T-helper 1 cell treated with Interleukin-12 subunit alpha and Interleukin-12 subunit beta and Interleukin-4 antibody, amounts not matched to agents 30 μg/mL and 1 μg/mL, for 36 hours (primary cell): ENCODE measurements at regions not wholly inside any gene's neighbourhood (a gene's known extent, or its start where the extent isn't known, plus 50 kb on each side); places are given as distances from the start of the nearest gene placed in this dataset.
"Not testable (repeated sequence)": the region's sequence is repeated elsewhere in the genome, so short reads cannot be mapped to it uniquely, and the experiment has no call there.

Experiments
- H3K27ac Mint-ChIP-seq: one replicate; pipeline ENCODE4 v1.8.0; 2021; ENCODE audit warnings: mild to moderate bottlenecking, mixed read lengths
- H3K27me3 Mint-ChIP-seq: one replicate; pipeline ENCODE4 v1.8.0; 2021; ENCODE audit warnings: low read depth, mixed read lengths
- H3K36me3 Mint-ChIP-seq: one replicate; pipeline ENCODE4 v1.8.0; 2021; ENCODE audit warnings: low read depth, mixed read lengths
- H3K4me1 Mint-ChIP-seq: one replicate; pipeline ENCODE4 v1.8.0; 2021; ENCODE audit warnings: low read depth, mixed read lengths
- H3K4me3 Mint-ChIP-seq: one replicate; pipeline ENCODE4 v1.8.0; 2021; ENCODE audit warnings: mild to moderate bottlenecking, moderate library complexity, mixed read lengths
- H3K9me3 Mint-ChIP-seq: one replicate; pipeline ENCODE4 v1.8.0; 2021; ENCODE audit warnings: mixed read lengths

DNA sequence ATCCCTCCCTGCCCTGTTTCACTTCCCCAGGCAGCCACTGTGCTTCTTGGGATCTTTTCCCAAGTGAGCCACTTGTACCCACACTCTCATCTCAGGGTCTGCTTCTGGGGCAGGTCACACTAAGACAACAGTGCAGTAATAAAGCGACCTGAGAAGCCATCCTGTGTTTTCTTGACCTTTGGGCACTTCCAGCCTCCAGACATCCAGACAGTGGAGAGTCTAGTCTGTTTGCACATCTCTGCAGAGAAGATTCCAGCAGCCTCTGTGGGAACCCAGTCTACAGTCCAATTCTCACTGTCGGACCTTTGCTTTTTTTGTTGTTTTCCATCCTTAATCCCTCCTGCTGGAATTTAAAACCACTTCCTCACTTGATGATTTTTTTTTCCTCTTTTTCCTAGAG lies 50.3 kb upstream of the ATP6AP2 start:
- no peaks in the 10 kb centered on the region for H3K4me1 Mint-ChIP-seq
- H3K4me3 Mint-ChIP-seq, result no peak overlapping the region
- no peaks in the 10 kb centered on the region for H3K9me3 Mint-ChIP-seq
- H3K27me3 Mint-ChIP-seq, result peaks cover 5% of the 10 kb centered on the region
- H3K36me3 Mint-ChIP-seq, result no peaks in the 10 kb centered on the region
- no peak overlapping the region for H3K27ac Mint-ChIP-seq

DNA sequence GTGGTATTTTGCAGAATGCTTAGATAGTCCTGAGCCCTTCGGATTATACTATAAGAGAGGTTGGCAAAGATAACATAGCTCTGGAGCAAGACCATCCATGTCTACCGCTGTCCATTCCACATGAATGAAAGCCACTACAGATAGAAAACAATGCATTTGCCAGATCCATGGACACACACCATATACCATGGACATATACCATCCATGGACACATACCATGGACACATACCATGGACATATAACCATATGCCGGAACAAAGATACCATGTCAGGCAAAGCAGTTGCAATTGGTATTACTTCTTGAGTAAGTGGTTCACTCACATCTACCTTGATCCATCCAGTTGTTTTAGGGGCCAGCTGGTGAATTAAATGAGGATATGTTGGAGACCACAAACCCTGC lies 53.2 kb upstream of the ATP6AP2 start:
- H3K27ac Mint-ChIP-seq, result no peak overlapping the region
- H3K27me3 Mint-ChIP-seq, result no peaks in the 10 kb centered on the region
- H3K4me3 Mint-ChIP-seq, result no peak overlapping the region
- H3K9me3 Mint-ChIP-seq, result no peaks in the 10 kb centered on the region
- H3K36me3 Mint-ChIP-seq, result no peaks in the 10 kb centered on the region
- H3K4me1 Mint-ChIP-seq, result no peaks in the 10 kb centered on the region

DNA sequence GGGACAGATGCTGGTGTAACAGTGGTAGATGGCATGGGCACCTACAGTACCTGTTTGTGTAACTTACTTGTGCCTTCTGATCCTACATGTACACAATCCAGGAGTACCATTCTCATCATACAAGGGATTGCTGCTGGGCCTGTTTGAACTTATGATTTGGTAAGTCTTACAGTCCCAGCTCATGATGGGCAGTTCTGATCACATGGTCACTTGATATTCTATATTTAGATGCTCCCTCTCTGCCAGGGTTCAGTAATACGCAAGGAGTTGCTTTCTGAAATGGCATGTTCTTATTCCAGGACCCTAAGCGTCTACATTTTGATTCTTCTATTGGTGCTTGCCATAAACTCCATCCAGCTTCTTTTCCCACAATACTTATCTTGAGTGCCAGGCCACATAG lies 54.4 kb upstream of the ATP6AP2 start:
- Mint-ChIP-seq H3K4me3 (no peak overlapping the region), H3K4me1 (no peaks in the 10 kb centered on the region), H3K36me3 (no peaks in the 10 kb centered on the region), H3K9me3 (no peaks in the 10 kb centered on the region), H3K27me3 (no peaks in the 10 kb centered on the region), H3K27ac (no peak overlapping the region)

DNA sequence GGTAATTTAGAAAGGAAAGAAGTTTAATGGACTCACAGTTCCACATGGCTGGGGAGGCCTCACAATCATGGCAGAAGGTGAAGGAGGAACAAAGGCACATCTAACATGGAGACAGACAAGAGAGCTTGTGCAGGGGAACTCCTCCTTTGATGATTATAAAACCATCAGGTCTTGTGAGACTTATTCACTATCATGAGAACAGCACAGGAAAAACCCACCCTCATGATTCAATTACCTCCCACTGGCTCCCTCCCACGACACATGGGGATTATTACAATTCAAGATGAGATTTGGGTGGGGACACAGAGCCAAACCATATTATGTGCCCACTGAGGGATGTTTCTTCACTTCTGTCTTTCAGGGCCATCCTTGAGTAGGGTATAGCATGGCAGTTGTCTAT lies 54.9 kb upstream of the ATP6AP2 start:
- not testable (repeated sequence) for H3K27me3 Mint-ChIP-seq, H3K4me3 Mint-ChIP-seq, H3K9me3 Mint-ChIP-seq, H3K27ac Mint-ChIP-seq, H3K4me1 Mint-ChIP-seq, H3K36me3 Mint-ChIP-seq

DNA sequence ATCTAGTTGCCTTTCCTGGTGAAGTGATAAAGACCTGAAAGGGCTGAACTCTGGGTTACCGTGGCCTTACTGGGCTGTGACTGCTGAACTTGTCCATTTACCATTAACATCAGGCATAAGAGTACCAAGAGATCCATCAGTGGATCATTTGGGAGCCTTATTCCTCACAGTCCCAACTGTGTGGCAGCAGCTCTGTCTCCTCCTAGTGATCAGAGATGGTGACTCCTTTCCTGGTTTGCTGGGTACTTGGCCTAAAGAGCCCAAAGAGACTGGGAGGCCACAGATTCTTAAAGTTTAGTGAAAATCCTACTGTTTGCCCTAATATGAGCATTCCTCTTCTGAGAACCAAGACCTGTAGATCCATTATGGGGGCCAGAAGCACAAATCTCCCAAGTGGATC lies 56.3 kb upstream of the ATP6AP2 start:
- Mint-ChIP-seq H3K27me3 (no peaks in the 10 kb centered on the region), H3K4me3 (no peak overlapping the region), H3K4me1 (no peaks in the 10 kb centered on the region), H3K36me3 (no peaks in the 10 kb centered on the region), H3K9me3 (no peaks in the 10 kb centered on the region), H3K27ac (no peak overlapping the region)

DNA sequence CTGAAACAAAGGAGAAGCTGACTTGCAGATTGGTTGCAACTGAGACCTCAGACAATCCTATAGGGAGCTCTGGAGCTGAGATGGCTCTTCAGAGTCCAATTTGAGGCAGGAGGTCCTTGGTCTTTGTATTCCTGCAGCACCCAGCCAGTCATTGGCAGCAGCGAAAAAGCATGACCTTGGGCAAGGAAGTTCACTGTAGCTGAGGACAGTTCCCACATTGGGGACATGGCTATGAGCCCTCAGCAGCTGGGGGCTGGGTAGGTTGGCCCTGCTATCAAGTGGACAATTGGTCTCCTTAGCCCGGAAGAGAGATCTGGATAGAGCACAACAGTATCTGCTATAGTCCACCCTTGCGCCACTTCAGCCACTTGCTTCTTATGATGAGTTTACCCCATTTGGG lies 56.9 kb upstream of the ATP6AP2 start:
- Mint-ChIP-seq H3K27ac (no peak overlapping the region), H3K4me1 (no peaks in the 10 kb centered on the region), H3K4me3 (no peak overlapping the region), H3K27me3 (no peaks in the 10 kb centered on the region), H3K9me3 (no peaks in the 10 kb centered on the region), H3K36me3 (no peaks in the 10 kb centered on the region)

DNA sequence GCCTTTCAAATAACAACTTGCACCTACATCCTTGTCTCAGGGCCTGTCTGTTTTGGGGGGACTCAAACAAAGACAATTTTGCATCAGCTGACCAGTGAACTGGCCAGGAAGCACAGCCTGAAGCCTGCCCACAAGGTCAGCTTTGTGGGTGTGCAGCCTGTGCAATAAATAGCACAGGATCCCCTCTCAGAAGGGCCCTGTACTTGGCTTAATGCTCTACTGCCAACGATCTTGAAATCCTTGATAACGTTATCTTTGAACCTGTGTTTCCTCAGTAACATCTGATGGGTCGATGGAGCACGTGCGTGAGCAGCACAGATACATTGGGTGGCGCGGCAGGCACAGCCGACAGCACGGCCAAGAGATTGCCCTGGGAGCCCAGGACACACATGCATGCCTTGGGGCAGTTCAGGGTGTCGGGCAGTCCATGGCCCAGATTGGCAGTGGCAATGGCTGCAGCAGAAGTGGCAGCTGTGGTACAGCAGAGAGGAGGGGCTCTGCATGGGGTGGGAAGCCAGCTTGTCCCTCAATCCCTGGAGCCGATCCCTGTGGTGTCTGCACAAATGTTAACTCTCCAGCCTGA lies 58.8 kb upstream of the ATP6AP2 start:
- no peaks in the 10 kb centered on the region for H3K4me1 Mint-ChIP-seq
- H3K9me3 Mint-ChIP-seq, result no peaks in the 10 kb centered on the region
- no peaks in the 10 kb centered on the region for H3K27me3 Mint-ChIP-seq
- H3K36me3 Mint-ChIP-seq, result no peaks in the 10 kb centered on the region
- H3K27ac Mint-ChIP-seq, result no peak overlapping the region
- no peak overlapping the region for H3K4me3 Mint-ChIP-seq

DNA sequence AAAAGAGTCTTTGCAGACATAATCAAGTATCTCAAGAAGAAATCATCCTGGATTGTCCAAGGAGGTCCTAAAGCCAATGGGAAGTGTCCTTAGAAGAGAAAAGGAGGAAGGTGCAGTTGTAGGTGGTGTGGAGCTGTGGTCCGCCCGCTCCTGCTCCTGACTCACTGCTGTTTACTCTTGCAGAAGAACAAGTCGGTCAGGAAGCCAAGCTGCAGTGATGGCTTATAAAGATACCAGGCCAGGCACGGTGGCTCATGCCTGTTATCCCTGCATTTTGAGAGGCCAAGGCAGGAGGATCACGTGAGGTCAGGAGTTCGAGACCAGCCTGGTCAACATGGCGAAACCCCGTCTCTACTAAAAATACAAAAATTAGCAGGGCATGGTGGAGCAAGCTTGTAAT lies 66.4 kb upstream of the ATP6AP2 start:
- Mint-ChIP-seq H3K9me3 (no peaks in the 10 kb centered on the region), H3K4me3 (no peak overlapping the region), H3K27ac (no peak overlapping the region), H3K27me3 (no peaks in the 10 kb centered on the region), H3K4me1 (no peaks in the 10 kb centered on the region), H3K36me3 (no peaks in the 10 kb centered on the region)

DNA sequence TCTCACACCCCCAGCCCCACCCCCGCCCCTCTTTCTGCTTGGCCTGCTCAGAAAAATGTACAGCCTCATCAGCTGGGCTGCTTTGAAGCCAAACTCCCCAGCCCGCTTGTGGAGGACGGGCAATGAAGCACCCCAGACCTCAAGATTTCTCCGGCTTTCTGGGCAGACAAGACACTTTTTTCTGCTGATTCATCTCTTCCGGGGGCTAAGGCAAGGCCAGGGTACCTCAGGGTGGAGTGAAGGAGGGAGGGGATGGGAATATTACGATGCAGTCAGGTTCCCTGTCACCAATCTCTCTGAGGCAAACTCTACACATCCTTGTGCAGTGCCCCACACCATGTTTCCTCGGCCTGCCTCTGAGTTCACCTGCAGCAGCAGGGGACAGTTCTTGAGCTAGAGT lies 66.9 kb upstream of the ATP6AP2 start:
- H3K27ac Mint-ChIP-seq, result no peak overlapping the region
- H3K27me3 Mint-ChIP-seq, result no peaks in the 10 kb centered on the region
- no peaks in the 10 kb centered on the region for H3K36me3 Mint-ChIP-seq
- no peaks in the 10 kb centered on the region for H3K4me1 Mint-ChIP-seq
- H3K4me3 Mint-ChIP-seq, result no peak overlapping the region
- H3K9me3 Mint-ChIP-seq, result no peaks in the 10 kb centered on the region

DNA sequence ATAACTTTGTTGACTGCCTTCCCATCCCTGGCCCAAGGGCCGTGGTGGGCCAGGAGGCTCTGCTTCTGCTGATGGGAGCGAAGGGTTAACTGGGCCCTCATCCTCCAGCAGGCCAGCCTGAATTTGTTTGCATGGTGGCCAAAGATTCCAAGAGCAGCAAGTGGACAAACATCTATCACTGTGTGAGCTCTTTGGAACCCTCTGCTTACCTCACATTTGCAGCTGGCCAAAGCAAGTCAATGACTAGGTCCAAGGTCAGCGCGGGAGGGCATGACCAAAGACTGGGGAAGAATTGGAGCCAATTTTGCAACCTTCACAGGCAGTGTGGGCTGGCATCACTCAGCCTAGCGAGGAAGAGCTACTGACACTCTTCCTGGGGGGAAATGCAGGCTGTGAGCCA lies 67.8 kb upstream of the ATP6AP2 start:
- Mint-ChIP-seq H3K9me3 (no peaks in the 10 kb centered on the region), H3K36me3 (no peaks in the 10 kb centered on the region), H3K4me3 (no peak overlapping the region), H3K27me3 (no peaks in the 10 kb centered on the region), H3K4me1 (no peaks in the 10 kb centered on the region), H3K27ac (no peak overlapping the region)

DNA sequence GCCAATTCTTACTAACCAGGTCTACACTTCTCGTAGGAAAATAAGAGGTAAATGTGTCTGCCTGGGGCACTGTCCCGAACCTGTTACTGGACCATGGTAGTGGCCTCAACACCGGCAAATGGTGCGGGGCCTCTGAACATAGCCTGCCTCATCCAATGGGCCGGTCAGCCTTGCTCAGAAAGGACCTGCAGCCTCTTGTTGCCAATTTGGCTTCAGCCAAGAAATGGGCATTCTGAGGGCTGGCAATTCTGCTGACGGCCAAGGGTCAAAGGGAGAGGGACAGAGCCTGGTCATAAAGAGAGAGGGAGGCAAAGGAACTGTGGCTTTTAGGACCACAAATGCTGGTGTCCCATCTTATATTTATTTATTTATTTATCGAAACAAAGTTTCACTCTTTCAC lies 69.5 kb upstream of the ATP6AP2 start:
- Mint-ChIP-seq H3K27me3 (no peaks in the 10 kb centered on the region), H3K27ac (no peak overlapping the region), H3K4me3 (no peak overlapping the region), H3K36me3 (no peaks in the 10 kb centered on the region), H3K9me3 (no peaks in the 10 kb centered on the region), H3K4me1 (no peaks in the 10 kb centered on the region)

DNA sequence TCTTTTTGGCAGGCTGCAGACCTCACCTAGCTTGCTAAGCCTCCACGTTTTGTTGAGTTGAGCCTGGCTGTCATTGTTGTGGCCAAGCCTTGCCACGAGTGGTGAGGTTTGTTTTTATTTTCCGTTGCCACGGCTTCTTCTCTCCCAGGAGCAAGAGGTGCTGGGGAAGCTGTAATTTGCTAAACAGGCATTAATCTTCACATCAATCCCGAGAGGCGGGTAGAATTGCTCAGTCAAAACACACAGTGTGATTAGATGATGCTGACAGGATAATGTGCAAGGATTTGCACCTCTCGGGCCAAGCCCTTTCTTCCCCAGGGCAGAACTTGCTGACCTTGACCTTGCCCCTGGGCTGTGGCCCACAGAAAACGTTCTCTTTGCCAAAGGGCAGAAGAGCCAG lies 72.2 kb upstream of the ATP6AP2 start:
- Mint-ChIP-seq H3K4me3 (no peak overlapping the region), H3K36me3 (no peaks in the 10 kb centered on the region), H3K27me3 (no peaks in the 10 kb centered on the region), H3K9me3 (no peaks in the 10 kb centered on the region), H3K27ac (no peak overlapping the region), H3K4me1 (no peaks in the 10 kb centered on the region)

DNA sequence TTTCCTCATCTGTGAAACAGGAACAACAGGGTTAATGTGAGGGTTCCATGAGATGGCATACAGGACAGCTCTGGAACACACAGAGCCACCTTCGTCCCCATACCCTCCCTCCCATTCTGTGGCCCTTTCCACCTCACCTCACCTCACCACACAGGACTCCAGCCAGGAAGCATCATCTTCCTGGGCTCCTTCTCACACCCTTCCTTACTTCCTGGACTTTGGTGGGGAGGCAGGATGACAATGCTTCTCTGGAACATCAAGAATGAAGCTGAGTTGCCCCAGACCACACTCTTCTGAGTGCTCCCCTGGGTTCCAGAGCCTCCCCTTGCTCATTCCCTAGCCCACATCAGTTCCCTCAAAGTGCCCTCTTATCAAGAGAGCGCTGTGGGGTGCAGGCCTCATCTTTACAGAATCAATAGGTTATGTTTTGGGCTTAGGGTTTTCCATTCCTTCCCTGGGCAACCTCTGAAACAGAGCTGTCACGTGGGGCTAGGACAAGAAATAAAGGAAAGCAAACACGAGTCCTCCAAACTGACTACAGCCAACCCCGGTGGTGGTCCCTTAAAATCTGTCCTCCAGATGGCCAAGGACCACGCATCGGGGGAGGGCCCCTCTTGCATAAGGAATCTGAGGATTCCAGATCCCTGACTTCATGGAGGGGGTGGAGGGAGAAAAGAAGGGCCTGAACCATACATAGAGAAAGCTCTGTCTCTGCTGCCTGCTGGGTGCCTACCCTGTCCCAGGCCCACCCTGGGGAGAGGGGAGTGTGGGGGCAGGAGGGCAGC lies 74.4 kb upstream of the ATP6AP2 start:
- H3K27ac Mint-ChIP-seq, result no peak overlapping the region
- no peaks in the 10 kb centered on the region for H3K27me3 Mint-ChIP-seq
- H3K9me3 Mint-ChIP-seq, result no peaks in the 10 kb centered on the region
- H3K4me1 Mint-ChIP-seq, result no peaks in the 10 kb centered on the region
- H3K4me3 Mint-ChIP-seq, result no peak overlapping the region
- no peaks in the 10 kb centered on the region for H3K36me3 Mint-ChIP-seq

DNA sequence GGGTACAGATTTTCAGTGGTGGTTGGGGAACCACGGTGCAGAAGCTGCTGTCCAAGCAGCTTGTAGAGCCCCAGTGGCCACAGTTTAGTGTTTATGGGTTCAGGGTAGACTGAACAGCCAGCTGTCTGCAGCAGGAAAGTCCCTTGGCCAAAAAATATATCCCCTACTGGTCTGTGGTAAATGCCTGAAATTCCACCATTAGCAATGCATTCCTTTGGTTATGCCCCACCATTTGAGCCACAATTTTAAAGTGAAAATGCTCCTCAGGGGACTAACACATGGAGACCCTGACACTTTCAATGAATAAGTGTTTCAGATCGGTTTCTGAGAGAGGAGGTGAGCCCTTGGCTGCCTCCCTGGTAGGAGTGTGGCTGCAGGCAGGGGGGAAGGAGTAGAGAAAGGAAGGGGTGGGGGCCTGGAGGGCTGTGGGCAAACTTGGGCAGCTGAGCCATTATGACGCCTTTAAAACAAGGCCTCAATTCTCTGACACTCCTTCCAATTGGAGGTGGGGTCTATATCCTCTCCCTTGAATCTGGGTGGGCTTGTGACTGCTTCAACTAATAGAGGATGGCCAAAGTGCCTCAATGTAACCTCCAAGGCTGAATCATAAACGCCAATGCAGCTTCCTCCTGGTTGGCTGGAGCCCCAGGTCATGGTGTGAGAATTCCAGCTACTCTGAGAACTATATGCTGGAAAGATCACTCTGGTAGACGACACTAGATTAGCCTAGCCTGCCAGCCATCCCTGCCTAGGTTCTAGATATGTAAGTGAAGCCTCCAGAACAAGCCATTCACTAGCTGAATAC lies 75.8 kb upstream of the ATP6AP2 start:
- Mint-ChIP-seq H3K4me1 (no peaks in the 10 kb centered on the region), H3K36me3 (no peaks in the 10 kb centered on the region), H3K9me3 (no peaks in the 10 kb centered on the region), H3K27me3 (no peaks in the 10 kb centered on the region), H3K4me3 (no peak overlapping the region), H3K27ac (no peak overlapping the region)

DNA sequence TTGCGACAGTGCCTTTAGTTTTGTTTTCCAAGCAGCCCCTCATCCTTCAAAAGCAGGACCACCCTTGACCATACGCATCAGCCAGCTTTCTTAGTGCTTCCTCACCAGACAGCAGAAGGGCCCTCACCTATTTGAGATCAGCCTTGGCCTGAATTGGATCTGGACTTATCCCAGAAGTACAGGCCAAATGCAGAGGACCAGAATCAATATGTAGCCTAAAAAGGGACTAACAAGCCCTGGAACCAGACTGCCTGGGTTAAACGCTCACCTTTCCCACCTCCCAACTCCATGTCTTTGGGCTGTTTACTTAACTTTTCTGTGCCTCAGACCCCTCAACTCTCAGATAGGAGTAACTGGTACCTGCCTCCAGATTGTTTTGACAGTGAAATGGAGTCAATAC lies 77.7 kb upstream of the ATP6AP2 start:
- no peaks in the 10 kb centered on the region for H3K27me3 Mint-ChIP-seq
- H3K9me3 Mint-ChIP-seq, result no peaks in the 10 kb centered on the region
- no peaks in the 10 kb centered on the region for H3K4me1 Mint-ChIP-seq
- H3K4me3 Mint-ChIP-seq, result no peak overlapping the region
- no peaks in the 10 kb centered on the region for H3K36me3 Mint-ChIP-seq
- no peak overlapping the region for H3K27ac Mint-ChIP-seq
